ENCODE measurements at regions not wholly inside any gene's neighbourhood (a gene's known extent, or its start where the extent isn't known, plus 50 kb on each side); places are given as distances from the start of the nearest gene placed in this dataset.
A peak's percentile ranks its signal among the peaks of the same experiment; 100 is the strongest.

- 70 to 85% (median 83%) methylated on average over 17 of the region's 17 CpGs for WGBS, 5 donors
- no peak overlapping the region for H3K27ac ChIP-seq
- TF ChIP-seq POLR2AphosphoS5 (IDR thresholded peaks at IDR 0.05) (no peak), POLR2A (IDR thresholded peaks at IDR 0.05) (no peak), CTCF (IDR thresholded peaks at IDR 0.05 in 8 of 11, conservative IDR thresholded peaks at IDR 0.05 in 3 of 11) (no peak)
- H3K4me1 ChIP-seq = peaks cover 0 to 14% (median 2%) of the 10 kb centered on the region in 6 donors
- H3K4me3 ChIP-seq = no peak overlapping the region
- peaks cover 0 to 3% (median 0%) of the 10 kb centered on the region in 7 donors for H3K27me3 ChIP-seq (replicated peaks in 1 of 7)
- H3K36me3 ChIP-seq = no peaks in the 10 kb centered on the region
- intact Hi-C loops (cut with DNase I; ENCODE audit: low total_unique reads) = no loop called here
- DNase-seq = no peak
- H3K9me3 ChIP-seq = no peaks in the 10 kb centered on the region
Observed at GRCh38 chr15:93179700-93180102, 90.7 kb upstream of the RGMA start.

- no peak overlapping the region for H3K4me3 ChIP-seq
- peak overlapping the region in 3 of 8 donors; percentile 34 to 54 (median 50) for H3K27ac ChIP-seq
- peaks cover 0 to 14% (median 2%) of the 10 kb centered on the region in 6 donors for H3K4me1 ChIP-seq
- no peaks in the 10 kb centered on the region for H3K36me3 ChIP-seq
- 30 to 42% (median 35%) methylated on average over 14 to 15 of the region's 15 CpGs for WGBS, 5 donors
- DNase-seq = no peak
- TF ChIP-seq POLR2AphosphoS5 (IDR thresholded peaks at IDR 0.05) (peak; percentile 19 to 72 (median 57)), CTCF (IDR thresholded peaks at IDR 0.05 in 8 of 11, conservative IDR thresholded peaks at IDR 0.05 in 3 of 11) (no peak), POLR2A (IDR thresholded peaks at IDR 0.05) (no peak)
- intact Hi-C loops (cut with DNase I; ENCODE audit: low total_unique reads) = no loop called here
- H3K9me3 ChIP-seq = no peaks in the 10 kb centered on the region
- H3K27me3 ChIP-seq (replicated peaks in 1 of 7) = peaks cover 0 to 4% (median 0%) of the 10 kb centered on the region in 7 donors
Observed at GRCh38 chr15:93179072-93179471, 90.1 kb upstream of the RGMA start.

- intact Hi-C loops (cut with DNase I; ENCODE audit: low total_unique reads) = no loop called here
- no peak for DNase-seq
- peak overlapping the region in 3 of 8 donors; percentile 34 to 54 (median 50) for H3K27ac ChIP-seq
- H3K4me1 ChIP-seq = peaks cover 0 to 14% (median 2%) of the 10 kb centered on the region in 6 donors
- H3K4me3 ChIP-seq = no peak overlapping the region
- peaks cover 0 to 2% (median 0%) of the 10 kb centered on the region in 8 donors for H3K9me3 ChIP-seq
- H3K27me3 ChIP-seq (replicated peaks in 1 of 7) = peaks cover 0 to 4% (median 0%) of the 10 kb centered on the region in 7 donors
- H3K36me3 ChIP-seq = no peaks in the 10 kb centered on the region
- TF ChIP-seq POLR2A (IDR thresholded peaks at IDR 0.05) (no peak), CTCF (IDR thresholded peaks at IDR 0.05 in 8 of 11, conservative IDR thresholded peaks at IDR 0.05 in 3 of 11) (no peak), POLR2AphosphoS5 (IDR thresholded peaks at IDR 0.05) (no peak)
- 86 to 93% (median 91%) methylated on average over 4 to 8 of the region's 8 CpGs for WGBS, 5 donors
Observed at GRCh38 chr15:93178371-93178770, 89.4 kb upstream of the RGMA start.

- intact Hi-C loops (cut with DNase I; ENCODE audit: low total_unique reads) = no loop called here
- H3K27me3 ChIP-seq (replicated peaks in 1 of 7) = peaks cover 0 to 22% (median 3%) of the 10 kb centered on the region in 7 donors
- peaks cover 0 to 14% (median 2%) of the 10 kb centered on the region in 6 donors for H3K4me1 ChIP-seq
- H3K27ac ChIP-seq = no peak overlapping the region
- no peak for DNase-seq
- H3K9me3 ChIP-seq = peaks cover 0 to 9% (median 2%) of the 10 kb centered on the region in 8 donors
- no peak for TF ChIP-seq POLR2AphosphoS5 (IDR thresholded peaks at IDR 0.05)
- no peak for TF ChIP-seq CTCF (IDR thresholded peaks at IDR 0.05 in 8 of 11, conservative IDR thresholded peaks at IDR 0.05 in 3 of 11)
- TF ChIP-seq POLR2A (IDR thresholded peaks at IDR 0.05) = no peak
- 71 to 88% (median 85%) methylated on average over 4 of the region's 4 CpGs for WGBS, 5 donors
- no peak overlapping the region for H3K4me3 ChIP-seq
- no peaks in the 10 kb centered on the region for H3K36me3 ChIP-seq
Observed at GRCh38 chr15:93176065-93176464, 87.1 kb upstream of the RGMA start.

All from spleen (tissue), 11 donors.